Peyer's patch (tissue), 4 donors: ENCODE measurements at regions not wholly inside any gene's neighbourhood (a gene's known extent, or its start where the extent isn't known, plus 50 kb on each side); places are given as distances from the start of the nearest gene placed in this dataset.

Source experiments
- DNase-seq, 3 donors: peaks; one replicate each; pipeline ENCODE4 v3.0.0-alpha.2; 2017 to 2019
- H3K27ac ChIP-seq, 4 donors: fragments of 200-600 bp; sonication (generic); one replicate each; pipeline ENCODE4 v1.5.1; 2016 to 2019
- H3K27me3 ChIP-seq, 2 donors: fragments of 200-600 bp; sonication (generic); one replicate each; pipeline ENCODE4 v1.5.1; 2019
- H3K36me3 ChIP-seq, 3 donors: fragments of 200-600 bp; sonication (generic); one replicate each; pipeline ENCODE4 v1.5.1; 2016 to 2019
- H3K4me1 ChIP-seq, 4 donors: fragments of 200-600 bp; sonication (generic); one replicate each; pipeline ENCODE4 v1.5.1; 2016 to 2019
- H3K4me3 ChIP-seq, 4 donors: fragments of 200-600 bp; sonication (generic); 1 replicate in 3 of 4; 2 replicates in 1 of 4; pipeline ENCODE4 v1.5.1; 2016 to 2019; ENCODE audit warnings: mild to moderate bottlenecking in 1 of 4
- H3K9me3 ChIP-seq, 4 donors: fragments of 200-600 bp; sonication (generic); one replicate each; pipeline ENCODE4 v1.5.1; 2016 to 2019; ENCODE audit warnings: mild to moderate bottlenecking in 1 of 4
- POLR2A ChIP-seq, 2 donors: fragments of 450-650 bp; IDR thresholded peaks; one replicate each; pipeline ENCODE4 v1.5.1; 2017; ENCODE audit warnings: antibody characterized with exemption in 2 of 2, mild to moderate bottlenecking in 2 of 2, moderate library complexity in 2 of 2
- TF ChIP-seq, protein P1 (sequence below), 6 experiments: fragments of 450-650 bp in 4 of 6; fragments of 200-600 bp in 2 of 6; sonication (generic) in 1 of 6; IDR thresholded peaks; one replicate each; pipeline ENCODE4 v1.5.1; 2017 to 2019; ENCODE audit warnings: antibody characterized with exemption in 6 of 6, mild to moderate bottlenecking in 3 of 6, moderate library complexity in 1 of 6

- no peak for DNase-seq
- no peak for TF ChIP-seq POLR2A (IDR thresholded peaks at IDR 0.05)
- TF ChIP-seq, protein P1, sequence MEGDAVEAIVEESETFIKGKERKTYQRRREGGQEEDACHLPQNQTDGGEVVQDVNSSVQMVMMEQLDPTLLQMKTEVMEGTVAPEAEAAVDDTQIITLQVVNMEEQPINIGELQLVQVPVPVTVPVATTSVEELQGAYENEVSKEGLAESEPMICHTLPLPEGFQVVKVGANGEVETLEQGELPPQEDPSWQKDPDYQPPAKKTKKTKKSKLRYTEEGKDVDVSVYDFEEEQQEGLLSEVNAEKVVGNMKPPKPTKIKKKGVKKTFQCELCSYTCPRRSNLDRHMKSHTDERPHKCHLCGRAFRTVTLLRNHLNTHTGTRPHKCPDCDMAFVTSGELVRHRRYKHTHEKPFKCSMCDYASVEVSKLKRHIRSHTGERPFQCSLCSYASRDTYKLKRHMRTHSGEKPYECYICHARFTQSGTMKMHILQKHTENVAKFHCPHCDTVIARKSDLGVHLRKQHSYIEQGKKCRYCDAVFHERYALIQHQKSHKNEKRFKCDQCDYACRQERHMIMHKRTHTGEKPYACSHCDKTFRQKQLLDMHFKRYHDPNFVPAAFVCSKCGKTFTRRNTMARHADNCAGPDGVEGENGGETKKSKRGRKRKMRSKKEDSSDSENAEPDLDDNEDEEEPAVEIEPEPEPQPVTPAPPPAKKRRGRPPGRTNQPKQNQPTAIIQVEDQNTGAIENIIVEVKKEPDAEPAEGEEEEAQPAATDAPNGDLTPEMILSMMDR (IDR thresholded peaks at IDR 0.05), result no peak
- no peak overlapping the region for H3K4me3 ChIP-seq
- H3K9me3 ChIP-seq, result no peaks in the 10 kb centered on the region
- no peak overlapping the region for H3K27ac ChIP-seq
- H3K36me3 ChIP-seq, result no peaks in the 10 kb centered on the region
- H3K27me3 ChIP-seq, result no peaks in the 10 kb centered on the region
- H3K4me1 ChIP-seq, result no peaks in the 10 kb centered on the region
Measured at GRCh38 chr22:49056301-49056700, 771.4 kb downstream of the BRD1 start.

GRCh38 chr22:49055406-49055805 lies 772.3 kb downstream of the BRD1 start:
- H3K27ac ChIP-seq, result no peak overlapping the region
- H3K27me3 ChIP-seq, result no peaks in the 10 kb centered on the region
- no peaks in the 10 kb centered on the region for H3K9me3 ChIP-seq
- H3K4me3 ChIP-seq, result no peak overlapping the region
- no peak for TF ChIP-seq POLR2A (IDR thresholded peaks at IDR 0.05)
- H3K4me1 ChIP-seq, result no peaks in the 10 kb centered on the region
- H3K36me3 ChIP-seq, result no peaks in the 10 kb centered on the region
- peak in 1 of 3 donors; percentile 23 for DNase-seq

DNA sequence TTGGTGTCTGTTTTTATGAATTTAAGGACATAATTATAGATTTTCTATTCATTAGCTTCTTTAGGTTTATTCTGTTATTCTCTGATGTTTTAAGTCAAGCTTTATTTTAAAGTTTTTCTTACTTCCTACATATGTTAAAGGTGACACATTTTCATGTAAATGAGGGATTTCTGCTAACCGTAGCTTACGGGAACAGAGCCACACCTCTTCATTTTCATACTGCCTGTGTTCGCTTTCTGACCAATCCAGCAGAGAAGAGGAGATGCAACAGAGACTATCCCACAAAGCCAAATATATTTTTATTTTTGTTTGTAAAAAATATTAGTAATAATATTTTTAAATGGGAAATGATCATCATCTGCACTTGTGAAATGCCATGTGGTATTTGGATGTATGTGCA lies 774.1 kb downstream of the BRD1 start:
- Histone ChIP-seq H3K36me3 (no peaks in the 10 kb centered on the region), H3K4me3 (no peak overlapping the region), H3K27ac (no peak overlapping the region), H3K27me3 (no peaks in the 10 kb centered on the region), H3K9me3 (no peaks in the 10 kb centered on the region), H3K4me1 (no peaks in the 10 kb centered on the region)
- DNase-seq, result no peak
- TF ChIP-seq POLR2A (IDR thresholded peaks at IDR 0.05), result no peak
- TF ChIP-seq, protein P1 (IDR thresholded peaks at IDR 0.05), result no peak

DNA sequence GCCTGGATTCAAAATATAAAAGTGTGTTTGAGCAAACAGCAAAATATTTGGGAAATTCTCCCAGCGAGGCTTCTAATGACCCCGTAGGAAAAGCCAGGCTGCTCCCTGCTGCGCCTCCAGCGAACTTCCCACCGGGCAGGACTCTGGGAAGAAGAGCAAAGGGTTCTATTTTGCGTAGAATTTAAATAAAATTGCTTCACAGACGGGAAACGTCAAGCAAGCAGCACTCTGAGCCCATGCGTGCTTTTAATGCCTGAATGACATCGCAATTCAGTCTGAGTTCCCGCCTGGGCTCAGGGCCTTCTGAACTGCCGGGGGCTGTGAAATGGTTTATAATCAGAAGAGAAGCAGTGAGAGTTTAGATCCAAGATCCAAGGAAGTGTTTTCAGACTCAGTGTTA lies 775.1 kb downstream of the BRD1 start:
- TF ChIP-seq POLR2A (IDR thresholded peaks at IDR 0.05), result no peak
- TF ChIP-seq, protein P1 (IDR thresholded peaks at IDR 0.05), result no peak
- no peaks in the 10 kb centered on the region for H3K27me3 ChIP-seq
- no peak overlapping the region for H3K27ac ChIP-seq
- H3K4me1 ChIP-seq, result no peaks in the 10 kb centered on the region
- H3K36me3 ChIP-seq, result no peaks in the 10 kb centered on the region
- DNase-seq, result no peak
- peak overlapping the region; percentile 15 to 27 (median 24) for H3K4me3 ChIP-seq
- H3K9me3 ChIP-seq, result no peaks in the 10 kb centered on the region

DNA sequence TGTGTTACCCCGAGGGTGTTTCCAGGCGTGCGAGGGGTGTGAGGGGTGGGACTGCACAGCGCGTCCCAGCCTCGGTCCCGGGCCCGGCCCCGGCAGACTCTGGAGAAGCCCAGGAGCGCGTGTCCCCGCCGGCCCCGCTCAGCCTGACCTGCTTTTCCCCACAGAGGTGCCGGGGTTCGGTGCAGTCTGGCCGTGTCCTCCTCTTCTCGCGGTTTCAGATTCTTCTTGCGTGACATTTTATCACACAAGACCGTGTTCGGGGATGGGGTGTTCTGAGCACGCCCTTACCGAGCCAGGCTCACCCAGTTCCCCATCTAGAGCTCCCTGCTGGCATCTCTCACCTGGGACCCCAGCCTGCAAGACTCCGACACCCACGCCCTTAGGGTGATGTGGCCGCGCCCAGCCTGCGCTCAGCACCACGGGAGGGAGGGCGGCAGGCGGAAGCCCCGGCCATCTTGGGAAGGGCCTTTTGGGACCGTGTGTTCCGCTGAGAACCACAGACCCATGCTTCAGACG lies 775.6 kb downstream of the BRD1 start:
- DNase-seq, result no peak

DNA sequence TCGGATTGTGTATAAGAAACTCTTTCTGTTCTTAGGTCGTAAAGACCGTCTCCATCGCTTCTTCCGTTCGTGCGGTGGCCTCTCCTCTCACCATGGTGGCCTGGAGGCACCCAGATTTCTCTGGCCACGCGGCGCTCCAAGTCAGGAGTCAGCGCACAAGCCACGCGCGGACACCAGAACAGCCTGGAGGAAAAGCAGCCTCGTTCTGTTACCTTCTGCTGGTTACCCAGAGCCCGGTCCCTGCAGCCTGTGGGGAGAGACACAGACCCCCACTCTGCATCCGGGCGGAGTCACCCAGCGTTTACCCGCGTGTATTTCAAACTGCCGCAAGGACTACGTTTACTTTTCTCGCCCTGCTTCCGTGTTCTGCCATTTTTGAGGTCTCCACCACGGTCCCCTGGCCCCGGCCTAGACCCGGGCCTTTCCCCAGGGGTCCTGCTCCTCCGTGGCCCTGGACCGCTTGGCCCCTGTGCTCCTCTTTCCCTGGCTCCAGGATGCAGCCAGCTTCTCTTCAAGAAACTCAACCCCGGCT lies 776.1 kb downstream of the BRD1 start:
- H3K9me3 ChIP-seq, result no peaks in the 10 kb centered on the region
- no peak overlapping the region for H3K27ac ChIP-seq
- DNase-seq, result no peak
- TF ChIP-seq POLR2A (IDR thresholded peaks at IDR 0.05), result no peak
- TF ChIP-seq, protein P1 (IDR thresholded peaks at IDR 0.05), result no peak
- H3K4me3 ChIP-seq, result peak overlapping the region in 3 of 4 donors; percentile 15 to 27 (median 26)
- no peaks in the 10 kb centered on the region for H3K36me3 ChIP-seq
- no peaks in the 10 kb centered on the region for H3K27me3 ChIP-seq
- no peaks in the 10 kb centered on the region for H3K4me1 ChIP-seq

More for the DNA sequence above, 775.6 kb downstream of the BRD1 start:
- Histone ChIP-seq H3K4me1 (no peaks in the 10 kb centered on the region), H3K27ac (no peak overlapping the region), H3K27me3 (no peaks in the 10 kb centered on the region), H3K36me3 (no peaks in the 10 kb centered on the region), H3K4me3 (peak overlapping the region; percentile 15 to 27 (median 24)), H3K9me3 (no peaks in the 10 kb centered on the region)
- TF ChIP-seq POLR2A (IDR thresholded peaks at IDR 0.05), result no peak
- TF ChIP-seq, protein P1 (IDR thresholded peaks at IDR 0.05), result no peak
